ENCODE measurements at regions not wholly inside any gene's neighbourhood (a gene's known extent, or its start where the extent isn't known, plus 50 kb on each side); places are given as distances from the start of the nearest gene placed in this dataset.
"Not testable (repeated sequence)": the region's sequence is repeated elsewhere in the genome, so short reads cannot be mapped to it uniquely, and the experiment has no call there.

- no peak for DNase-seq (ENCODE audit: low spot score)
These were observed 464.5 kb upstream of the MYT1L start for GRCh38 chr2:2795438-2796091.

- DNase-seq (ENCODE audit: low spot score), result no peak
These were observed 463.0 kb upstream of the MYT1L start for GRCh38 chr2:2793925-2794560.

- no peak for DNase-seq (ENCODE audit: low spot score)
These were observed 462.4 kb upstream of the MYT1L start for GRCh38 chr2:2793514-2793913.

- DNase-seq (ENCODE audit: low spot score), result no peak
These were observed 460.5 kb upstream of the MYT1L start for GRCh38 chr2:2791606-2792005.

- DNase-seq (ENCODE audit: low spot score), result no peak
These were observed 460.0 kb upstream of the MYT1L start for GRCh38 chr2:2791031-2791430.

- no peak for DNase-seq (ENCODE audit: low spot score)
These were observed 457.0 kb upstream of the MYT1L start for GRCh38 chr2:2788076-2788475.

GRCh38 chr2:2787301-2787907 lies 456.3 kb upstream of the MYT1L start:
- no peak for DNase-seq (ENCODE audit: low spot score)

GRCh38 chr2:2782007-2782406 lies 450.9 kb upstream of the MYT1L start:
- DNase-seq (ENCODE audit: low spot score), result no peak

GRCh38 chr2:2779727-2780126 lies 448.7 kb upstream of the MYT1L start:
- DNase-seq (ENCODE audit: low spot score), result no peak

GRCh38 chr2:2777876-2778275 lies 446.8 kb upstream of the MYT1L start:
- DNase-seq (ENCODE audit: low spot score), result no peak

- no peak for DNase-seq (ENCODE audit: low spot score)
These were observed 446.1 kb upstream of the MYT1L start for GRCh38 chr2:2777213-2777612.

GRCh38 chr2:2775018-2775417 lies 443.9 kb upstream of the MYT1L start:
- no peak for DNase-seq (ENCODE audit: low spot score)

GRCh38 chr2:2773692-2774091 lies 442.6 kb upstream of the MYT1L start:
- DNase-seq (ENCODE audit: low spot score), result no peak

GRCh38 chr2:2773080-2773479 lies 442.0 kb upstream of the MYT1L start:
- not testable (repeated sequence) for DNase-seq (ENCODE audit: low spot score)

- no peak for DNase-seq (ENCODE audit: low spot score)
These were observed 440.8 kb upstream of the MYT1L start for GRCh38 chr2:2771721-2772411.

GRCh38 chr2:2769481-2770431 lies 438.7 kb upstream of the MYT1L start:
- no peak for DNase-seq (ENCODE audit: low spot score)

GRCh38 chr2:2768476-2768875 lies 437.4 kb upstream of the MYT1L start:
- no peak for DNase-seq (ENCODE audit: low spot score)

GRCh38 chr2:2767837-2768236 lies 436.8 kb upstream of the MYT1L start:
- DNase-seq (ENCODE audit: low spot score), result no peak

- no peak for DNase-seq (ENCODE audit: low spot score)
These were observed 434.9 kb upstream of the MYT1L start for GRCh38 chr2:2765839-2766495.

GRCh38 chr2:2765176-2765800 lies 434.2 kb upstream of the MYT1L start:
- no peak for DNase-seq (ENCODE audit: low spot score)

GRCh38 chr2:2764739-2765138 lies 433.7 kb upstream of the MYT1L start:
- no peak for DNase-seq (ENCODE audit: low spot score)

All from HuH-7.5 (cell line).